Neural cell (in vitro differentiated cells): ENCODE measurements at regions not wholly inside any gene's neighbourhood (a gene's known extent, or its start where the extent isn't known, plus 50 kb on each side); places are given as distances from the start of the nearest gene placed in this dataset.

Source experiments
- H2AFZ ChIP-seq: fragments of 200-600, 300-800 bp; sonication (generic), shearing (Covaris generic); 2 replicates; pipeline ENCODE4 v1.6.0; 2014; ENCODE audit warnings: low read depth, mild to moderate bottlenecking, antibody characterized with exemption, low read length, moderate library complexity
- H3F3A ChIP-seq: fragments of 200-600 bp; shearing (Covaris generic); 2 replicates; pipeline ENCODE4 v1.6.1; 2016; ENCODE audit warnings: mild to moderate bottlenecking, moderate library complexity, mixed read lengths, antibody characterized with exemption, low read length; ENCODE audit not compliant: insufficient read depth, poor library complexity, severe bottlenecking
- H3K27ac ChIP-seq: fragments of 200-600, 300-800 bp; sonication (generic), shearing (Covaris generic); 2 replicates; pipeline ENCODE4 v1.5.1; 2014; ENCODE audit warnings: mild to moderate bottlenecking, low read length, moderate library complexity
- H3K27me3 ChIP-seq: fragments of 300-800, 200-600 bp; sonication (generic), shearing (Covaris generic); 2 replicates; pipeline ENCODE4 v1.6.0; 2014; ENCODE audit warnings: mild to moderate bottlenecking, low read depth, low read length, moderate library complexity; ENCODE audit not compliant: insufficient read depth
- H3K36me3 ChIP-seq: fragments of 300-800, 200-600 bp; sonication (generic), shearing (Covaris generic); 2 replicates; pipeline ENCODE4 v1.5.1; 2014; ENCODE audit warnings: mild to moderate bottlenecking, antibody characterized with exemption, low read length, moderate library complexity; ENCODE audit not compliant: insufficient read depth
- H3K4me2 ChIP-seq: fragments of 300-800, 200-600 bp; sonication (generic), shearing (Covaris generic); 2 replicates; pipeline ENCODE4 v1.6.0; 2014; ENCODE audit warnings: mild to moderate bottlenecking, low read length
- H3K4me3 ChIP-seq: fragments of 300-800, 200-600 bp; sonication (generic), shearing (Covaris generic); 2 replicates; pipeline ENCODE4 v1.5.1; 2014; ENCODE audit warnings: mild to moderate bottlenecking, low read length, moderate library complexity
- H3K79me2 ChIP-seq: fragments of 200-600 bp; shearing (Covaris generic); replicated peaks from 2 replicates; pipeline ENCODE4 v1.6.0; 2014; ENCODE audit warnings: mild to moderate bottlenecking, low read length, moderate library complexity; ENCODE audit not compliant: insufficient read depth
- H3K9ac ChIP-seq: fragments of 300-800, 200-600 bp; sonication (generic), shearing (Covaris generic); 2 replicates; pipeline ENCODE4 v1.6.1; 2016; ENCODE audit warnings: mild to moderate bottlenecking, low read length, mixed read lengths
- H3K9me2 ChIP-seq: fragments of 200-600 bp; shearing (Covaris generic); 2 replicates; pipeline ENCODE4 v1.6.1; 2016; ENCODE audit warnings: mild to moderate bottlenecking, low read length, mixed read lengths; ENCODE audit not compliant: insufficient read depth
- H3K9me3 ChIP-seq: fragments of 200-600, 300-800 bp; sonication (generic), shearing (Covaris generic); 2 replicates; pipeline ENCODE4 v1.6.1; 2016; ENCODE audit warnings: mild to moderate bottlenecking, mixed run types, low read length, moderate library complexity, mixed read lengths
- H4K20me1 ChIP-seq: fragments of 200-600 bp; shearing (Covaris generic); 2 replicates; pipeline ENCODE4 v1.6.1; 2016; ENCODE audit warnings: mild to moderate bottlenecking, mixed run types; ENCODE audit not compliant: insufficient read depth
- CTCF ChIP-seq: fragments of 450-650 bp; IDR thresholded peaks from 2 replicates; pipeline ENCODE4 v1.5.1; 2014; ENCODE audit warnings: antibody characterized with exemption, mild to moderate bottlenecking, moderate library complexity; ENCODE audit not compliant: poor library complexity, severe bottlenecking
- EP300 ChIP-seq: fragments of 450-650 bp; conservative IDR thresholded peaks from 2 replicates; pipeline ENCODE4 v1.6.1; 2014; ENCODE audit warnings: antibody characterized with exemption, mild to moderate bottlenecking, moderate library complexity; ENCODE audit not compliant: poor library complexity, severe bottlenecking
- EZH2 ChIP-seq: fragments of 200-600, 300-800 bp; shearing (Covaris generic), sonication (generic); IDR thresholded peaks from 2 replicates; pipeline ENCODE4 v1.6.1; 2014; ENCODE audit warnings: antibody characterized with exemption, low read length, borderline replicate concordance, mild to moderate bottlenecking; ENCODE audit not compliant: insufficient read depth, poor library complexity, severe bottlenecking
- MXI1 ChIP-seq: fragments of 450-650 bp; conservative IDR thresholded peaks from 2 replicates; pipeline ENCODE4 v1.6.1; 2014; ENCODE audit warnings: antibody characterized with exemption, mild to moderate bottlenecking; ENCODE audit not compliant: poor library complexity, severe bottlenecking
- POLR2AphosphoS5 ChIP-seq: IDR thresholded peaks from 2 replicates; pipeline ENCODE4 v1.6.1; 2012
- RAD21 ChIP-seq: fragments of 450-650 bp; conservative IDR thresholded peaks from 2 replicates; pipeline ENCODE4 v1.6.1; 2014; ENCODE audit warnings: antibody characterized with exemption, mild to moderate bottlenecking, moderate library complexity
- REST ChIP-seq: IDR thresholded peaks from 2 replicates; pipeline ENCODE4 v1.6.1; 2012; ENCODE audit warnings: borderline replicate concordance
- SMC3 ChIP-seq: fragments of 450-650 bp; conservative IDR thresholded peaks from 2 replicates; pipeline ENCODE4 v1.6.1; 2014; ENCODE audit warnings: antibody characterized with exemption, mild to moderate bottlenecking, moderate library complexity; ENCODE audit not compliant: poor library complexity
- TAF1 ChIP-seq: IDR thresholded peaks from 2 replicates; pipeline ENCODE4 v1.6.1; 2012; ENCODE audit warnings: low read depth

GRCh38 chr10:56991591-56992069, 630.6 kb upstream of the ZWINT start:
- H3K9ac ChIP-seq, result no peak overlapping the region
- H3K9me3 ChIP-seq, result no peaks in the 10 kb centered on the region
- H3F3A ChIP-seq, result no peaks in the 10 kb centered on the region
- H4K20me1 ChIP-seq, result no peaks in the 10 kb centered on the region
- H3K4me2 ChIP-seq, result no peak overlapping the region
- no peak overlapping the region for H2AFZ ChIP-seq
- H3K79me2 ChIP-seq, result no peaks in the 10 kb centered on the region
- H3K27ac ChIP-seq, result no peak overlapping the region
- H3K36me3 ChIP-seq, result no peaks in the 10 kb centered on the region
- no peak for TF ChIP-seq CTCF
- TF ChIP-seq MXI1, result no peak
- TF ChIP-seq POLR2AphosphoS5, result no peak
- no peak for TF ChIP-seq REST
- no peak for TF ChIP-seq EZH2
- TF ChIP-seq RAD21, result no peak
- no peak for TF ChIP-seq EP300
- TF ChIP-seq TAF1, result no peak
- no peak for TF ChIP-seq SMC3
- no peak overlapping the region for H3K4me3 ChIP-seq
- H3K27me3 ChIP-seq, result no peaks in the 10 kb centered on the region
- no peaks in the 10 kb centered on the region for H3K9me2 ChIP-seq

- Histone ChIP-seq H3K9me3 (no peaks in the 10 kb centered on the region), H3K4me3 (no peak overlapping the region)
These were observed 614.5 kb upstream of the ZWINT start for GRCh38 chr10:56975513-56975912.

More at GRCh38 chr10:56975513-56975912, 614.5 kb upstream of the ZWINT start:
- H3K27me3 ChIP-seq, result no peaks in the 10 kb centered on the region
- no peaks in the 10 kb centered on the region for H3K79me2 ChIP-seq
- H3K9ac ChIP-seq, result no peak overlapping the region
- H3F3A ChIP-seq, result no peaks in the 10 kb centered on the region
- no peak overlapping the region for H2AFZ ChIP-seq
- no peak overlapping the region for H3K4me2 ChIP-seq
- no peak overlapping the region for H3K27ac ChIP-seq
- TF ChIP-seq SMC3 (no peak), EZH2 (no peak), TAF1 (no peak), REST (no peak), RAD21 (no peak), POLR2AphosphoS5 (no peak), EP300 (no peak), CTCF (no peak), MXI1 (no peak)
- H4K20me1 ChIP-seq, result no peaks in the 10 kb centered on the region
- no peaks in the 10 kb centered on the region for H3K9me2 ChIP-seq
- H3K36me3 ChIP-seq, result no peaks in the 10 kb centered on the region
